ENCODE measurements at regions not wholly inside any gene's neighbourhood (a gene's known extent, or its start where the extent isn't known, plus 50 kb on each side); places are given as distances from the start of the nearest gene placed in this dataset.

GRCh38 chr11:70491696-70492472, 93.6 kb downstream of the CTTN start:
- TF ChIP-seq CTCF (IDR thresholded peaks at IDR 0.05), result no peak

- no peak for TF ChIP-seq CTCF (IDR thresholded peaks at IDR 0.05)
Measured at GRCh38 chr11:70493089-70493474, 94.8 kb downstream of the CTTN start.

GRCh38 chr11:70493891-70494290, 95.6 kb downstream of the CTTN start:
- TF ChIP-seq CTCF (IDR thresholded peaks at IDR 0.05), result no peak

GRCh38 chr11:70494559-70495350, 96.4 kb downstream of the CTTN start:
- no peak for TF ChIP-seq CTCF (IDR thresholded peaks at IDR 0.05)

GRCh38 chr11:70495351-70496310, 97.3 kb downstream of the CTTN start:
- TF ChIP-seq CTCF (IDR thresholded peaks at IDR 0.05), result no peak

- TF ChIP-seq CTCF (IDR thresholded peaks at IDR 0.05), result no peak
Measured at GRCh38 chr11:70496591-70497535, 98.5 kb downstream of the CTTN start.

Measured in LNCAP (cell line).